NCI-H2196 (cell line): ENCODE measurements at regions not wholly inside any gene's neighbourhood (a gene's known extent, or its start where the extent isn't known, plus 50 kb on each side); places are given as distances from the start of the nearest gene placed in this dataset.

Source experiments
- DNase-seq: peaks from one replicate; lab custom pipeline; 2025; ENCODE audit not compliant: unreplicated experiment; lab: John Stamatoyannopoulos, UW

DNA sequence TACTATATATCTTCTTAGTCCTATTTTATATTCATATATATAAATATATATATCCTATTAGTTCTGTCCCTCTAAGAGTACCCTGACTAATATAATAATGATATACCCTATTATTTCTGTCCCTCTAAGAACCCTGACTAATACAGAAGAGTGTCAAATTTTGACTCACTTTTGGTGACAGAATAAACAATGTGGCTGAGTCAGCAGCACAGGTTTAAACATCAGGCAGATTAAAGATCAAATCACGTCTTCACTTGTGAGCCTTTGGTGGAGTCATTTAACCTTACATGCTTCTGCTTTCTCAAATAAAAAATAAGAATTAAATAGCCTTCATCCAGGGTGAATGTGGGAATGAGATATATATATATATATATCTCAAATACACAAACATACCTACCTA, 615.9 kb upstream of the GCFC2 start:
- DNase-seq: no peak

DNA sequence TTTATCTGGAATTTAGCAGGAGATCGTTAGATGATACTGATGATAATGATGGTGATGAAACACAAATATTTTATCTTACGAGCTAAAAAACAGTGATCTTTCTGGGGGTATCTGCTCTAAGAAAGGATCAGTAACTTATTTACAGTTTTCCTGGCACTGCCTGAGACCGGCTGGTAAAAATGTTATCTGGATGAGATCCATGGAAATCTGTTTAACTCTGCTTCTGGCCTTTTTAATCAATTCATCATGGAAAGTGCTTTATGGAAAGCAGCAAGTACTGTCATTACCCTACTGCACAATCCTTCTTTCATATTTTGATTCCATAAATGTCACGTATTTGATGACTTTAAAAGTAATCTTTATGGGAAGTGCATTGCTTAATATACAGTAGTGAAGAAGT, 612.7 kb upstream of the GCFC2 start:
- DNase-seq: no peak

DNA sequence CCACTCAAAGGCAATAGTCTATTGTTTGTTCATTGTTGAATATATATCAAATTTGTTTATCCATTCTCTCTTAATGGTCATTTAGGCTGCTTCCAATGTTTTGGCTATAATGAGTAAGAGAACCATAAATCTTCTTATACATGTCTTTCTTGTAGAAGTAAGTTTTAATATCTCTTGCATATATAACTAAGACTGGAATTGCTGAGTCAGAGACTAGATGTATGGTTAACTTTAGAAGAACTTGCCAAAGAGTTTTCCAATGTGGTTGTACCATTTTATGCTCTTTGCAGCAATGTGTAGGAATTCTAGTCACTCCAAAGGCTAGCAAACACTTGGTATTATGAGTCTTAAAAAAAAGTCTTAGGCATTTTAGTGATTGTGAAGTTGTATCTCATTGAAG, 610.0 kb upstream of the GCFC2 start:
- DNase-seq: no peak

DNA sequence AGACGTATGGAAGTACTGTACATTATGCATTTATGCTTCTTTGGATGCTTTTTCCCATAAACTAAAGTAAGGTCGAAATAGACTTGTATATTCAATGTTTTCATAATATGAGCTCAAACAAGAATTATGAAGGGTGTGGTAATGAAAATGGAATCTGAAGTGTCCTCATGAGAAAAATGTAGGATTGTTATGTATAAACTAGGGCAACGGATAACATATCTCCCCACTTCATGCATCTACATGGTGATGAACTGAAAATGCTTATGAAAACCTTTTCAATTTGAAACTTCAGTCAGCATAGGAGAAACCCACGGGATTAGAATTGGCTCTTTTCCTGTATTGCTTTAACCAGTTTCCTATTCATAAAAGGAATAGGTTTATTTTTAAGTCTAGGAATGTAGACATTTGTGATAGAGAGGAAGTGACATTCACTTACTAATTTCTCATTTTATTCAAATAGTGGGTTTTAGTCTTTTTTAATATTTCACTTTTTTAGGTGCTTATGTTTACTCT, 608.2 kb upstream of the GCFC2 start:
- no peak for DNase-seq

DNA sequence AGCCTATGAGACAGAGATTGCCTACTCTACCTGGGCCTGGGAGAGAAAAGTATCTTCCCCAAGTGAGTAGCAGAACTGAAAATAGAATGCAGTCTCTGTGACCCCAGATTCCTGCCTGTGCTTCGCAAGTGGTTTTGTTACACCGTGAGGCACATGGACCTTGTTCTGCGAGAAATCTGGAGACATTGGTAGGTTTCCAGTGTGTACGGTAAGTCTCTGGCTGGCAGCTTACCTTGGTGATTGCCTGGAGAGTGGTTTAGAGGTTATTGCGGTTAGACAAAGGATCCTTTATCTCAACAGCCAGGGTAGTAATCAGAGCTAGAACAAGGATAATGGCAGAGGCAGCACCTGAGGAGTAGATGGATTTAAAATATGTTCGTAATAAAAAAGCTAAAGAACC, 606.0 kb upstream of the GCFC2 start:
- no peak for DNase-seq

DNA sequence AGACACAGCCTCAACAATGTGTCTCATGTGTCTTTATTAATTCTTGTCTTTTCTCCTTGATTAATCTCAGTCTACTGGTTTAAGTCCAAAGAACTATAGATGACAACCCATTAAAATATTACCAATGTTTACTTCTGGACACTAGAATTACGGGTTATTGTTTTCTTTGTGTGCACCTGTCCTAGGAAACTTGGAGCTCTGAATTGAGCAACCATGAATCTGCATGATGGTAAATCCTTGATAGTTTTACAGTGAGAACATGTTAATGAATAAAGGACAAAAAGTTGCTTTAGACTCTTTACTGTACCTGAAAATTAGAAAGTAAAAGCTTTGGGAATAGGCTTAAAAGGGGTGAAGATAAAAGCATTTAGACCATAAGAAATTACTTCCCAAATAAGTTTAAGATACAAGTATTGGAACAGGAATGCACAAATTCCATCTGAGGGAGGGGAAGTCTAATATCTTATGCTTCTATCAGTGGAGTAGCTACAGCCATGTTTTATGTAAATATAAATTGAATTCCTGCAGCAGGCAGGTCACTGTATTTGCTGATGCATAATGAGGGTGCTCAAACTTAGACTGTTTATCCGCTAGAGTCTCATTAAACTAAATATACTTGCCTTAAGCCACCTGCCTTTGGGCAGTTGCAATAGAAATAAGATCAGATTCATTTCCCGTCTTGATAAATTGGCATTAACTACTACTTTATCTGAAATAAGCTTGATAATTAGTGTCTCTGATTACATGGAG, 603.7 kb upstream of the GCFC2 start:
- DNase-seq: no peak

DNA sequence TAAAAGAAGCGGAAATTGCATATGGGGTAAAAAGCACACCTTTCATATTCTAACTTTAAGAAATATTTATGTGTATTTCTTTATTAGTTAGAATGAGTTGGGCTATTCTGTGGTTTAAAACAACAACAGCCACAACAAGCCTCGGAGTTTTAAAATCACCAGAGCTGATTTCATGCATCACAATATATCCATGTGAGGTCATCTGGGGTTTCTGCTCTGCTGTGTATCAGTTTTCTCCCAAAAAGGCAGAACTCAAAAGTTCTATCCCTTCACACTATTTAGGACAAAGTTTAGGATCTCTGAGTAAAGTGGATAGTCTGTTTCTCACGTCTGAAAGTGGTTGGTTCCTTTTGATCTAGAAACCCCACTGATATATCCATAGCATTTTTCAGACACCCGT, 601.5 kb upstream of the GCFC2 start:
- DNase-seq: no peak

DNA sequence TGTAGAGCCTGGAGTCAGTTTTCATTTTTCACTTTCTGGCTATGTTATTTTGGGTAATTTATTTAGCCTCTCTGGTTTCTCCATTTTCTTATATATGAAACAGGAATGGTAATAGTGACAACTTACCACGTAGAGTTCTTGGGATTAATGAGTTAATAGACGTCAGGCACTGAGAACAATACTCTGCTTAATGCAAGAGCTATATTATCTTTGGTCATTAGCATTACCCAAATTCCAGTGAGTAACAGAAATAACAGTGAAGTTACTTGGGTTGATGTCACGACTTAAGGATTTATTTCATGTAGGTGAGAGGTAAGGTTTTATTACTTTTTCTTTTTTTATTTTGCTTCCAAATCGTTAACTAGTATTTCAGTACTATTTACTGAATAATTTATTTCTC, 601.0 kb upstream of the GCFC2 start:
- no peak for DNase-seq

DNA sequence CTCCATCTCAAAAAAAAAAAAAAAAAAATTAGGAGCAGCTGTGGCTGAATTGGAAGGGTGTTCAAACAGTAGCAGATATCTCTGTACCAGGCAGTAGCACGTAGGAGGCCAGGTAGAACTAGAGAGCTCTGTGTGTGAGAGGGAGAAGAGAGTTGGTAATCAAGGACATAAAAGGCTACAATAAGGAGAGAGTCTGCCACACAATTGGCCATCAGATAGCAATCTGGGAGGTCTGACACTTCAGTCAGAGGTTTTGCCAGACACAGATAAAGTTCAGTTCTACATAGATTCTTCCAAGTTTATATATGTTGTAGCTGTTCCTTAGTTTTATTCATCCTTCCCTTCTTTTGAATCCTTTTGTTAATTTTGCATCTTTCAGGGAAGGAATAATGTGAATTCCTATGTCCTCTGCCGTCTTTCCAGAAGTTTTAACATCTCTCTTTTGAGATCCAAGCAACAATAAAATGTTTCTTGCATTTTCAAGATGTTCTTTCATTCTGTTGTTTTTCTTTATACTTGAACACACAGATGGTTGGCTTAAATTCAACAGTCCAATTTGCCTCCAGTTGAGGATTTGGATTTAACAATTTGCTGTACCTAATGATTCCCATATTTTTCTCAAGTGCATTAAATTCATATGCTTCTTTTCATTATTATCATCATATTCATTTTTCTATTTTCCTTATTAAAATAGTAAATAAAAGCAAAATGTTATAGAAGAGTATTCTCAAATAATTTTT, 600.3 kb upstream of the GCFC2 start:
- DNase-seq: no peak

DNA sequence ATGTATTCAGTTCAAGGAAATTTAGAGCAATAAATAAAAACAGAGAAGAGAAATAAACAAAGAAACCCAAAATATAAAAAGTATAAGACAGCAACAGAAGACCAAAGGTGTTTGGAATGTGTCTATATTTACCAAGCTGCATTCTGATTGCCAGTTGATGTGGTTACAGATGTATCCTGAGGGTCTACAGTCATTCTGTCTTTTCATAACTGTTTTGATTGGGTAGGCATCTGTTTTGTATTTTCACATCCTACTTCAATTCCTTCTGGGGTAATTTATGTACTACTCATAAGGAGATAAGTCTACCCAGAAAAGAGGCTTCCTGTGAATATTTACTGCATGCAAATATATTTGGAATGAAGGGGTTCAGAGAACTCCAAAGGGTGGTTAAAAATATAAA, 596.8 kb upstream of the GCFC2 start:
- no peak for DNase-seq

DNA sequence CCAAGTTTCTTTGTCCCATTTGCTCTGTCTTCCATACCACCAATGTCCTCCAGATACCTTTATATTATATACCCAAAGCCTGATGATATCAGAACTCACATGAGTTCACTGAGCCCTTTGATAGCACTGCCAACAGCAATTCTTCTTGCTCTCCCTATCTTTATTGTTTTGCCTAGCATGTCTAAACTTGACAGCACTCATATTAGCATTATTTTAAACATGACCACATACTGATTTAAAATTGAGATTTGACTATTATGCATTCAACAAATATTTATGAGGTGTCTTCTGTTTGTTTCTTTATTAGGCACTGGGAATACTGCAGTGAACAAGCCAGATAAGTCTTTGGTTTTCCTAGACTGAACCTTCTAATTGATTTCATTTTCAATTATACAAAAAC, 587.3 kb upstream of the GCFC2 start:
- no peak for DNase-seq

DNA sequence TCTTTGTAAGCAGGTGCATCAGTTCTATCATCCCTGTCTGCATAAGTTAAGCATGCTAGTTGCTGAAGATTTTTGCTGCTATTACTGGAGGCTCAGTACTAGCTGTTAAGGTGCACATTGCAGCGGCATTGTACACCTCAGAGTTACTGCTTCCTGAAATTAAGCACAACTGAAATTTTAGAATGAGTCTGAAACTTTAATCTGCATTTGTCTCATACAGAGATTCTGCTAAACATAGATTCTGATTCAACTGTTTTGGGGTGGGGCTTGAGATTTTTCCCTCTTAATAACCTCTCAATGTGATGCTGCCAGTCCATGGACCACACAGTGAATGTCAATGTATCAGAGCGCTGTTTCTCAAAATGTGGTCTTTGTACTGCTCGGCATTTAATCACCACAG, 585.7 kb upstream of the GCFC2 start:
- no peak for DNase-seq

DNA sequence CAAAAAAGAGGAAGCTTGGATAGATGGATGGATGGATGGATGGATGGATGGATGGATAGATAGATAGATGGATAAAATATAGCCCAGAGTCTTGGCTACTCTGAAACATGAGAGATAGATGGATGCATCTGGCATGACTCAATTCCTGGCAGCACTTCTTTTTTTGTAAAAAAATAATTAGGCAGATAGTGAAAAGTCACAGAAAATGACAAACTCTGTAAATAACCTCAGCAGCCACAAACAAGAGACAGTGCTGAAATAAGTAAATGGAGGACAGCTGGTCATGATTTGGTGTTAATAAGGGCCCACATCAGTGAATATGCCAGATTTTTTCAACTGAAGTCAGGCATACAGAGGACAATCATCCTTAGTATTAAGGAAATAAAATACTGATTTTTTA, 585.0 kb upstream of the GCFC2 start:
- DNase-seq: no peak

DNA sequence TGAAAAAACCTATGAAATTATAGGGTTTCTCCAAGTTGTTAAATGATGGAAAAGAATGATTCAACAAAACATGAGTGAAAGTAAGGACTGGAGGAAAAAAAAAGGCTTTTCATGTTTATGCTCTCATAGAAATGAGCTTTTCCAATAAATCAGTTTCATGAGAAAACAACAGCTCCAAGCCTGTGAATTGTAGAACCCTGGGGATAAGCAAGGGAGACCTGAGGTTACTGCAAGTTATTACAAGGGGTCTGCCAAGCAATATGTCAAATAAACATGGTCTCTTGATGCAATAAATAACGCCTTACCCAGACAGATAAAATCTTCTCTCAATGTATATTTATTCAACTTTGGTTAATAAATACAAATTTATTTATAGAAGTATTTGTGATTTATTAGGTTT, 577.9 kb upstream of the GCFC2 start:
- DNase-seq: no peak

DNA sequence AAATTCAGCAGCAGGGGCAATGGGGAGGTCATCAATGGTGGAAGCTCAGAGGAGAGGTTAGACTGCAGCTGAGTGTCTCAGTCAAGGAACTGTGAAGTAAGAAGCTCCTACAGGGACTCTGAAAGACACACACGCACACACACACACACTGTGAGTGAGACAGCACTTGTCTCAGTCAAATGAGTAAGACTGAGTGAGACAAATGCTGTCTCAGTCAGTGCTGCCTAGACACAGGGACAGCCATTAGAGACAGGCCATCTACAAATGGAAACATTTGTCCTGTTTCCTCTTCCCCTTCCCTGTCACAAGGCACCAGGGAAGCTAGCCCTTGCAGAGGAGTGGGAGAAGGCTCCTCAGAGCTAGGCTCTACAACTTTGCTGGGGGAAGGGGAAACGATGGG, 577.4 kb upstream of the GCFC2 start:
- DNase-seq: no peak

DNA sequence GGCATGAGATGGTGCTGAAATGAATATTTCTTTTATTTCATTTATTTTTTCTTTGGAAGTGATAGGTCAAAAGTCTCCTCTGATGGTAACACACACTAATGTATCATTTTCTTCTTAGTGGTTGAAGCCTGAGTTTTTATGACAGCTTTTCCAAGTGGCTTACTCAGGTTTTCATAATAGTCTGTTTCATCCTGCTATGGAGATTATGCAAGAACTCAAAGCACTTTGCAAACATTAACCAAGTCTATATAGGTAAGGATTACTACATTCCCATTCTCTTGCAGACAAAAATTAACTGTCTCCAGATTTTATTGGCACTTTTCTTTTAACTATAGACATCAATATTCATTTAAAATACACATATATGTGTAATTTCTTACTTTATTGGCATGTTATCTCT, 572.6 kb upstream of the GCFC2 start:
- DNase-seq: no peak

DNA sequence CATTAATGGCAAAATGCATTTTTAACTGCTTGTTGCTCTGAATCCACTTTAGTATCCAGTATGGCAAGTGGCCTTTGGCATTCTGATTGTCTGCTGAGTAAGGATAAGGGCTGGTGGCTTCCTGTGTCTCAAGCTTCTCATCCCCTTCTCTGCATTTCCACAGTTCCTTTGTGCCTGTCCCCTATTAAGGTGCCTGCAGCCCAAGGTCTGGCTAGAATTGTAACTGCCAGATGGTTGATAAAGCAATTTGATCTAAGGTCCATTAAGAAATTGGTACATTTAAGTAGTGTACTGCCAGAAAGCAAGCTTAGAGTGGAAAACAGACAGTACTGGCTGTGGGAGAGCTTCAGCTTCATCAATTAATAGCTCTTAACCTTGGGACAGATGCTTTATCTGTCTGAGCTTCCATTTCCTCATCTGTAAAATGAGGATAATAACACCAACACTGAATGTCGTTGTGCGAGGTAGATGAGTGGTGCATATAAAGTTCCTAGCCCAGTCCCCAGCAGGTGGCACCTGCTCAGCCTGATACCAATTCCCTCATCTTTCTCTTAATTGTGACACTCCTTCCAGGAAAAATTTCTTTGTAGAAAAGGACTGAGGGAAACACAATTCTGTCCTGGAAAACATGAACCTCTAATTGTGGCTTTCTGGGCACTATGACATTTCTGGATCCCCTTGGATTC, 570.6 kb upstream of the GCFC2 start:
- DNase-seq: no peak

DNA sequence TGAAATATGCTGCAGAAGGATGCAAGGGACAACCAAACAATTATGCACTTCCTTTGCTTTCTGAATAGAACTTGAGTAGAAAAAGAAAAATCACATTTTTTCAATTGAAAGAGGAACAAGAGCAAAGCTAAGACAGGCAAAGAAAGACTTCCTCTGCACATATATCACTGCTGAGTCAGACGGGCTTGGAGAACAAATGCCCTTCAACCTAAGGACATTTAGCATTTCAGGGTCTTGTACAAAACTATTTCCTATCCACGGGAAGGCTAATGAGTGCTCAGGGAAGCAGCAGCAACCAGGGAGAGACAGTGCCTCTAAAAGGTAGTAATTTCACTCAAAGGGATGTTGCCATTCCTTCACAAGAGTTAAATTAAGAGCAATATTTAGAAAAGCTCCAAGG, 570.0 kb upstream of the GCFC2 start:
- no peak for DNase-seq

DNA sequence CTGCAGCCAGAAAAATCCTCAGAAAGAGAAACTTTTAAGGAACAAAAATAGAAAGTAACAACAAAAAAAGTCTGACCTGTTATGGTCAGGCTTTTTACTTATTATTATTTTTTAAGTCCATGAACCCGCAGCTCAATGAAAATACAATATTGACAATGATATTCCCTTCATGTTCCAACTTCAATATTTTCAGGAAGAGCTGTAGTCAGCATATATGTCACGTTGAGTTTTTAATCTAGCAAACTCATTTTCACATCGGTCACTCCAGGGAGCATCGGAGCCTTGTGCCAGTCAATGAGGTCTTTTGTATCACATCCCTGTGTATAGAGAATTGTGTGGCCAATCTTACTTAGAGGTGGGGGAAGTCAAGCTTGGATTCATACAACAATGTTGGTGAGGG, 568.4 kb upstream of the GCFC2 start:
- DNase-seq: no peak

DNA sequence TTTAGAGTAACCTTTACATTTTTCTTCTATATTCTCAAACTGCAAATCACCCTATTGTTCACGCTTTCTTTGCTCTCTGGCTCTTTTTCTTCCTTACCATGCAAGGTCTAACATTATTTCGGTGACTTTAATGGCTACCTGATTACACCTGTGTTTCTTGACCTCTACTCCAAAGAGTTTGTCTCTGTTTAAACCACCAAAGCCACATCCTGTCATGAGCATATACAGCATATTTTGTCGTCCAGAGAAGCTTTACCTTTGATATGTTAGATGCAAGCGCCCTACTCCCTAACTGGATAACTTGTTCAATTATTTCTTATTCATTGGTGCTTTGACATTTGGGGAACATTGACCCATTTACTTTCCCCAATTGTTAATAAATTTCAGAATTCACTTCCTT, 565.1 kb upstream of the GCFC2 start:
- DNase-seq: no peak

DNA sequence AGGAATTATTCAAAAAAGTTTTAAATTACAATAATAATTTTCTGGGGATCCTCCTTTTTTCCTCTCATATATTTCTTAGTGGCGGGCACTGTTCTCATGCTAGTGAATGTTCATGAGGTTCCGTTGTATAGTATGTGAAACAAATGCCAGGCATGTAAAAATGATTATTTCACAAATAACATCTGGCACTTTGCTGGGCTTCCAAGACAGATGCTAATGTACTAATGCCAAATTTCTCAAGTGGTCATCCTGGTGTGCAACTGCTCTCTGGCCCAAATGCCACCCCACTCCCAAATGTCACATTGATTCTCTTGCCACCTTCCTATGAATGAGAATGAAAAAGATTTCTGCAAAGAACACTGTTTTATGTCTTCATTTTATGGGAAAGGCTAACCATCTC, 564.0 kb upstream of the GCFC2 start:
- no peak for DNase-seq

DNA sequence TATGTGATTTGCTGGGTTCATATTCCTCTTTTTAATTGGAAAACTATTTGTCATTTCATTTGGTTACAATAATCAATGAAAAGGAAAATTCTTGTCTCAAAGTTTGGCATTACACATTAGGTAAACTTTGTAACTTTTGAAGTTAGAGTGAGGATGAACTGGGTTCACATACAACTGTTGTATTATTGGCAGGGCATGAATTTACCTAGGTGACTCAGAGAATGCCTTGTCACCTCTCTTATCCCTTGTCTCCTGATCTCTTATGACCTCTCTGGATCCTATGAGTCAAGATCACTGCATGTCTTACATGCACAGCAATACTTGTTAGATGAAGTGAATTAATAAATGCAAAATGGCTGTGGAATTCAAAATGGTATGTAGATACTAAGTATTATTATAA, 563.4 kb upstream of the GCFC2 start:
- DNase-seq: no peak
